ENCODE measurements at regions not wholly inside any gene's neighbourhood (a gene's known extent, or its start where the extent isn't known, plus 50 kb on each side); places are given as distances from the start of the nearest gene placed in this dataset.

- DNase-seq, result no peak
These were observed 61.3 kb upstream of the PIAS1 start for GRCh38 chr15:67992834-67993233.

GRCh38 chr15:67997996-67998395 lies 56.1 kb upstream of the PIAS1 start:
- DNase-seq, result no peak

GRCh38 chr15:67998599-67999133 lies 55.4 kb upstream of the PIAS1 start:
- DNase-seq, result no peak

- DNase-seq, result no peak
These were observed 54.6 kb upstream of the PIAS1 start for GRCh38 chr15:67999320-68000100.

- no peak for DNase-seq
These were observed 53.4 kb upstream of the PIAS1 start for GRCh38 chr15:68000754-68001153.

- DNase-seq, result no peak
These were observed 52.3 kb upstream of the PIAS1 start for GRCh38 chr15:68001811-68002210.

GRCh38 chr15:68003297-68003696 lies 50.8 kb upstream of the PIAS1 start:
- DNase-seq, result no peak
